ENCODE measurements at regions not wholly inside any gene's neighbourhood (a gene's known extent, or its start where the extent isn't known, plus 50 kb on each side); places are given as distances from the start of the nearest gene placed in this dataset.

DNA sequence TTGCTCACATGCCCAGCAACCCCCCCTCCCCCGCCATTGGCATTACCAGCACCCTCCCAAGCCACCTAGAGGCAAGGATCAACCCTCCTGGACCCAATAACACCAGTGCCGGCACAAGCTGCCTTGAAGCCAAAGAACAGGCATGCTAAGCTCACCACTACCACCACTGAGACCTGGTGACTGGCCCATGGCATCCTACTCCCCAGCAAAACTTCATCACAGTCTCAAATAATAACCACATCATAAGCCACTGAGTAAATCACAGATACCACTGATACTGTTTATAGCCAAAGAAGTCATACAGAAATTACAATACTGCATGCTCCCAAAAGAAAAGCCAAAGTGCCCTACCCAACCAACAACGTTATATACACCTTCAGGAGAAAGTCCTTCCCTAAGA lies 73.6 kb upstream of the RPL34 start:
- TF ChIP-seq CTCF (IDR thresholded peaks at IDR 0.05) (no peak), ELF1 (IDR thresholded peaks at IDR 0.05) (no peak)
